Neural cell (in vitro differentiated cells): ENCODE measurements at regions not wholly inside any gene's neighbourhood (a gene's known extent, or its start where the extent isn't known, plus 50 kb on each side); places are given as distances from the start of the nearest gene placed in this dataset.

Source experiments
- H2AFZ ChIP-seq: fragments of 200-600, 300-800 bp; sonication (generic), shearing (Covaris generic); 2 replicates; pipeline ENCODE4 v1.6.0; 2014; ENCODE audit warnings: low read depth, mild to moderate bottlenecking, antibody characterized with exemption, low read length, moderate library complexity
- H3F3A ChIP-seq: fragments of 200-600 bp; shearing (Covaris generic); 2 replicates; pipeline ENCODE4 v1.6.1; 2016; ENCODE audit warnings: mild to moderate bottlenecking, moderate library complexity, mixed read lengths, antibody characterized with exemption, low read length; ENCODE audit not compliant: insufficient read depth, poor library complexity, severe bottlenecking
- H3K27ac ChIP-seq: fragments of 200-600, 300-800 bp; sonication (generic), shearing (Covaris generic); 2 replicates; pipeline ENCODE4 v1.5.1; 2014; ENCODE audit warnings: mild to moderate bottlenecking, low read length, moderate library complexity
- H3K27me3 ChIP-seq: fragments of 300-800, 200-600 bp; sonication (generic), shearing (Covaris generic); 2 replicates; pipeline ENCODE4 v1.6.0; 2014; ENCODE audit warnings: mild to moderate bottlenecking, low read depth, low read length, moderate library complexity; ENCODE audit not compliant: insufficient read depth
- H3K36me3 ChIP-seq: fragments of 300-800, 200-600 bp; sonication (generic), shearing (Covaris generic); 2 replicates; pipeline ENCODE4 v1.5.1; 2014; ENCODE audit warnings: mild to moderate bottlenecking, antibody characterized with exemption, low read length, moderate library complexity; ENCODE audit not compliant: insufficient read depth
- H3K4me2 ChIP-seq: fragments of 300-800, 200-600 bp; sonication (generic), shearing (Covaris generic); 2 replicates; pipeline ENCODE4 v1.6.0; 2014; ENCODE audit warnings: mild to moderate bottlenecking, low read length
- H3K4me3 ChIP-seq: fragments of 300-800, 200-600 bp; sonication (generic), shearing (Covaris generic); 2 replicates; pipeline ENCODE4 v1.5.1; 2014; ENCODE audit warnings: mild to moderate bottlenecking, low read length, moderate library complexity
- H3K79me2 ChIP-seq: fragments of 200-600 bp; shearing (Covaris generic); replicated peaks from 2 replicates; pipeline ENCODE4 v1.6.0; 2014; ENCODE audit warnings: mild to moderate bottlenecking, low read length, moderate library complexity; ENCODE audit not compliant: insufficient read depth
- H3K9ac ChIP-seq: fragments of 300-800, 200-600 bp; sonication (generic), shearing (Covaris generic); 2 replicates; pipeline ENCODE4 v1.6.1; 2016; ENCODE audit warnings: mild to moderate bottlenecking, low read length, mixed read lengths
- H3K9me2 ChIP-seq: fragments of 200-600 bp; shearing (Covaris generic); 2 replicates; pipeline ENCODE4 v1.6.1; 2016; ENCODE audit warnings: mild to moderate bottlenecking, low read length, mixed read lengths; ENCODE audit not compliant: insufficient read depth
- H3K9me3 ChIP-seq: fragments of 200-600, 300-800 bp; sonication (generic), shearing (Covaris generic); 2 replicates; pipeline ENCODE4 v1.6.1; 2016; ENCODE audit warnings: mild to moderate bottlenecking, mixed run types, low read length, moderate library complexity, mixed read lengths
- H4K20me1 ChIP-seq: fragments of 200-600 bp; shearing (Covaris generic); 2 replicates; pipeline ENCODE4 v1.6.1; 2016; ENCODE audit warnings: mild to moderate bottlenecking, mixed run types; ENCODE audit not compliant: insufficient read depth
- CTCF ChIP-seq: fragments of 450-650 bp; IDR thresholded peaks from 2 replicates; pipeline ENCODE4 v1.5.1; 2014; ENCODE audit warnings: antibody characterized with exemption, mild to moderate bottlenecking, moderate library complexity; ENCODE audit not compliant: poor library complexity, severe bottlenecking
- EP300 ChIP-seq: fragments of 450-650 bp; conservative IDR thresholded peaks from 2 replicates; pipeline ENCODE4 v1.6.1; 2014; ENCODE audit warnings: antibody characterized with exemption, mild to moderate bottlenecking, moderate library complexity; ENCODE audit not compliant: poor library complexity, severe bottlenecking
- EZH2 ChIP-seq: fragments of 200-600, 300-800 bp; shearing (Covaris generic), sonication (generic); IDR thresholded peaks from 2 replicates; pipeline ENCODE4 v1.6.1; 2014; ENCODE audit warnings: antibody characterized with exemption, low read length, borderline replicate concordance, mild to moderate bottlenecking; ENCODE audit not compliant: insufficient read depth, poor library complexity, severe bottlenecking
- MXI1 ChIP-seq: fragments of 450-650 bp; conservative IDR thresholded peaks from 2 replicates; pipeline ENCODE4 v1.6.1; 2014; ENCODE audit warnings: antibody characterized with exemption, mild to moderate bottlenecking; ENCODE audit not compliant: poor library complexity, severe bottlenecking
- POLR2AphosphoS5 ChIP-seq: IDR thresholded peaks from 2 replicates; pipeline ENCODE4 v1.6.1; 2012
- RAD21 ChIP-seq: fragments of 450-650 bp; conservative IDR thresholded peaks from 2 replicates; pipeline ENCODE4 v1.6.1; 2014; ENCODE audit warnings: antibody characterized with exemption, mild to moderate bottlenecking, moderate library complexity
- SMC3 ChIP-seq: fragments of 450-650 bp; conservative IDR thresholded peaks from 2 replicates; pipeline ENCODE4 v1.6.1; 2014; ENCODE audit warnings: antibody characterized with exemption, mild to moderate bottlenecking, moderate library complexity; ENCODE audit not compliant: poor library complexity
- TAF1 ChIP-seq: IDR thresholded peaks from 2 replicates; pipeline ENCODE4 v1.6.1; 2012; ENCODE audit warnings: low read depth
- TF ChIP-seq, protein P1 (sequence below): IDR thresholded peaks from 2 replicates; pipeline ENCODE4 v1.6.1; 2012; ENCODE audit warnings: borderline replicate concordance

GRCh38 chr6:113339209-113339608 lies 517.9 kb upstream of the MARCKS start:
- TF ChIP-seq EZH2: no peak
- TF ChIP-seq POLR2AphosphoS5: no peak
- no peak for TF ChIP-seq SMC3
- TF ChIP-seq TAF1: no peak
- no peak for TF ChIP-seq EP300
- TF ChIP-seq MXI1: no peak
- TF ChIP-seq CTCF: no peak
- TF ChIP-seq RAD21: no peak
- TF ChIP-seq, protein P1, sequence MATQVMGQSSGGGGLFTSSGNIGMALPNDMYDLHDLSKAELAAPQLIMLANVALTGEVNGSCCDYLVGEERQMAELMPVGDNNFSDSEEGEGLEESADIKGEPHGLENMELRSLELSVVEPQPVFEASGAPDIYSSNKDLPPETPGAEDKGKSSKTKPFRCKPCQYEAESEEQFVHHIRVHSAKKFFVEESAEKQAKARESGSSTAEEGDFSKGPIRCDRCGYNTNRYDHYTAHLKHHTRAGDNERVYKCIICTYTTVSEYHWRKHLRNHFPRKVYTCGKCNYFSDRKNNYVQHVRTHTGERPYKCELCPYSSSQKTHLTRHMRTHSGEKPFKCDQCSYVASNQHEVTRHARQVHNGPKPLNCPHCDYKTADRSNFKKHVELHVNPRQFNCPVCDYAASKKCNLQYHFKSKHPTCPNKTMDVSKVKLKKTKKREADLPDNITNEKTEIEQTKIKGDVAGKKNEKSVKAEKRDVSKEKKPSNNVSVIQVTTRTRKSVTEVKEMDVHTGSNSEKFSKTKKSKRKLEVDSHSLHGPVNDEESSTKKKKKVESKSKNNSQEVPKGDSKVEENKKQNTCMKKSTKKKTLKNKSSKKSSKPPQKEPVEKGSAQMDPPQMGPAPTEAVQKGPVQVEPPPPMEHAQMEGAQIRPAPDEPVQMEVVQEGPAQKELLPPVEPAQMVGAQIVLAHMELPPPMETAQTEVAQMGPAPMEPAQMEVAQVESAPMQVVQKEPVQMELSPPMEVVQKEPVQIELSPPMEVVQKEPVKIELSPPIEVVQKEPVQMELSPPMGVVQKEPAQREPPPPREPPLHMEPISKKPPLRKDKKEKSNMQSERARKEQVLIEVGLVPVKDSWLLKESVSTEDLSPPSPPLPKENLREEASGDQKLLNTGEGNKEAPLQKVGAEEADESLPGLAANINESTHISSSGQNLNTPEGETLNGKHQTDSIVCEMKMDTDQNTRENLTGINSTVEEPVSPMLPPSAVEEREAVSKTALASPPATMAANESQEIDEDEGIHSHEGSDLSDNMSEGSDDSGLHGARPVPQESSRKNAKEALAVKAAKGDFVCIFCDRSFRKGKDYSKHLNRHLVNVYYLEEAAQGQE: no peak
- H3K27me3 ChIP-seq: no peaks in the 10 kb centered on the region
- no peak overlapping the region for H3K9ac ChIP-seq
- no peak overlapping the region for H3K27ac ChIP-seq
- H3F3A ChIP-seq: no peaks in the 10 kb centered on the region
- H4K20me1 ChIP-seq: no peaks in the 10 kb centered on the region
- no peak overlapping the region for H3K4me2 ChIP-seq
- no peaks in the 10 kb centered on the region for H3K9me3 ChIP-seq
- H3K9me2 ChIP-seq: no peaks in the 10 kb centered on the region
- no peaks in the 10 kb centered on the region for H3K36me3 ChIP-seq
- no peaks in the 10 kb centered on the region for H3K79me2 ChIP-seq
- H2AFZ ChIP-seq: no peak overlapping the region
- no peak overlapping the region for H3K4me3 ChIP-seq

DNA sequence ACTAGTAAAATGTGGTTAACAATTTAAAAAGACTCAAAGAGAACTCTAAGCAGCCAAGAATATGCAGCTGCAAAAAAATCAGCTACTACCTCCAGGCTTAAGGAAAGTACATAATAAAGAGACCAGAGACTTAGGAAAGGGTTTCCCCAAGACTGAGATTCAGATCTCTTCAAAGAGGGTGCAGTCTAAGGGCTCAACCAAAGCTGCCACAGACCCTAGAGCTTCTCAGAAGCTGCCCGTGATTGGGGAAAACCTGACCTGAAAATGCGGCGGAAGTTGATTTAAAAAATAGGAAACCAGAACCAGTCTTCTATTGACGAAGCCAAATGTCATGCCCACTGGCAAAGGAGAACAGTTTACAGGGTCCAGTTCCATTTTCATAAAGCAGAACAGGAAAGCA lies 516.8 kb upstream of the MARCKS start:
- no peaks in the 10 kb centered on the region for H4K20me1 ChIP-seq

More for the DNA sequence above, 516.8 kb upstream of the MARCKS start:
- Histone ChIP-seq H3K79me2 (no peaks in the 10 kb centered on the region), H3K27me3 (no peaks in the 10 kb centered on the region), H3K36me3 (no peaks in the 10 kb centered on the region), H2AFZ (no peak overlapping the region), H3K27ac (no peak overlapping the region), H3K9me3 (no peaks in the 10 kb centered on the region), H3K9me2 (no peaks in the 10 kb centered on the region), H3K4me3 (no peak overlapping the region), H3K4me2 (no peak overlapping the region), H3K9ac (no peak overlapping the region), H3F3A (no peaks in the 10 kb centered on the region)
- TF ChIP-seq EP300 (no peak), EZH2 (no peak), SMC3 (no peak), POLR2AphosphoS5 (no peak), CTCF (no peak), RAD21 (no peak)
- TF ChIP-seq, protein P1: no peak
